ENCODE measurements at regions not wholly inside any gene's neighbourhood (a gene's known extent, or its start where the extent isn't known, plus 50 kb on each side); places are given as distances from the start of the nearest gene placed in this dataset.

DNA sequence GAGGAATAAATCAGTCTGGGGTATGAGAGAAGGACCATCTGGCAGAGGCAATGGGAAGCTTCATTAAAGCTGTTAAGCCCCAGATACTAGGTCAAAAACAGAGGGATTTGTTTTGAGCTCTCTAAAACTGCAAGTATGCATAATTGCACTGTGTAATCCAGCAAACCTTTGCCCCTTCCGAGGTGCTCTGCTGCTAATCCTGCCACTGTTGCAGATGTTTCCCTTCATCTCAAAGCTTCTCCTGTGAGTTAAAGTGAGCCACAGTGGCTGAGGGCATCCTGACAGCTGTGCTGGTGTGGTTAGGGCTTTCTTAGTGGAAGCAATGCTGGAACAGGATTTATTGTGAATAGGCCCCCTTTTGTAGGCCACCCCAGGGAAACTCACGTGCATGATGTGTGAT, 160.3 kb upstream of the TRPC7 start:
- ChIA-PET POLR2A (no interaction called here), CTCF (no interaction called here)
- no peaks in the 10 kb centered on the region for H3K9me3 ChIP-seq (ENCODE audit: control insufficient read depth, insufficient read depth, low read depth, low read length)

More for the DNA sequence above, 160.3 kb upstream of the TRPC7 start:
- Histone ChIP-seq H3K4me3 (ENCODE audit: low read depth, low read length) (no peak overlapping the region), H3K27ac (ENCODE audit: extremely low read depth, low read depth, low read length) (no peak overlapping the region), H3K4me1 (ENCODE audit: control insufficient read depth, insufficient read depth, low read length) (peaks cover 3% of the 10 kb centered on the region), H3K36me3 (ENCODE audit: control insufficient read depth in 2 of 2, insufficient read depth in 1 of 2, low read length in 2 of 2) (no peaks in the 10 kb centered on the region)
- TF ChIP-seq ZNF10 (tag by site-specific recombination; IDR thresholded peaks at IDR 0.05) (no peak), ZFP41 (tag by site-specific recombination; IDR thresholded peaks at IDR 0.05; ENCODE audit: borderline replicate concordance) (no peak), GLIS1 (tag by site-specific recombination; IDR thresholded peaks at IDR 0.05) (no peak), ZNF121 (tag by site-specific recombination; IDR thresholded peaks at IDR 0.05) (no peak), ZNF37A (tag by site-specific recombination; IDR thresholded peaks at IDR 0.05) (no peak), ZNF704 (tag by site-specific recombination; IDR thresholded peaks at IDR 0.05) (no peak), ZNF670 (tag by site-specific recombination; IDR thresholded peaks at IDR 0.05; ENCODE audit: low read depth) (no peak), ZNF433 (tag by site-specific recombination; IDR thresholded peaks at IDR 0.05; ENCODE audit: low read depth) (no peak), ZNF280D (tag by site-specific recombination; IDR thresholded peaks at IDR 0.05) (no peak), ZNF157 (tag by site-specific recombination; IDR thresholded peaks at IDR 0.05) (no peak), ZNF768 (tag by site-specific recombination; IDR thresholded peaks at IDR 0.05) (no peak), ZNF350 (tag by site-specific recombination; IDR thresholded peaks at IDR 0.05) (no peak), ZNF488 (tag by site-specific recombination; IDR thresholded peaks at IDR 0.05) (no peak), MEIS1 (CRISPR knock-in tag; IDR thresholded peaks at IDR 0.05; ENCODE audit: borderline replicate concordance) (no peak), ZNF837 (tag by site-specific recombination; IDR thresholded peaks at IDR 0.05) (no peak), RBAK (tag by site-specific recombination; IDR thresholded peaks at IDR 0.05) (no peak), SALL2 (tag by site-specific recombination; IDR thresholded peaks at IDR 0.05; ENCODE audit: borderline replicate concordance) (no peak), ZBTB1 (tag by site-specific recombination; IDR thresholded peaks at IDR 0.05) (no peak)
- TF ChIP-seq, protein P1, sequence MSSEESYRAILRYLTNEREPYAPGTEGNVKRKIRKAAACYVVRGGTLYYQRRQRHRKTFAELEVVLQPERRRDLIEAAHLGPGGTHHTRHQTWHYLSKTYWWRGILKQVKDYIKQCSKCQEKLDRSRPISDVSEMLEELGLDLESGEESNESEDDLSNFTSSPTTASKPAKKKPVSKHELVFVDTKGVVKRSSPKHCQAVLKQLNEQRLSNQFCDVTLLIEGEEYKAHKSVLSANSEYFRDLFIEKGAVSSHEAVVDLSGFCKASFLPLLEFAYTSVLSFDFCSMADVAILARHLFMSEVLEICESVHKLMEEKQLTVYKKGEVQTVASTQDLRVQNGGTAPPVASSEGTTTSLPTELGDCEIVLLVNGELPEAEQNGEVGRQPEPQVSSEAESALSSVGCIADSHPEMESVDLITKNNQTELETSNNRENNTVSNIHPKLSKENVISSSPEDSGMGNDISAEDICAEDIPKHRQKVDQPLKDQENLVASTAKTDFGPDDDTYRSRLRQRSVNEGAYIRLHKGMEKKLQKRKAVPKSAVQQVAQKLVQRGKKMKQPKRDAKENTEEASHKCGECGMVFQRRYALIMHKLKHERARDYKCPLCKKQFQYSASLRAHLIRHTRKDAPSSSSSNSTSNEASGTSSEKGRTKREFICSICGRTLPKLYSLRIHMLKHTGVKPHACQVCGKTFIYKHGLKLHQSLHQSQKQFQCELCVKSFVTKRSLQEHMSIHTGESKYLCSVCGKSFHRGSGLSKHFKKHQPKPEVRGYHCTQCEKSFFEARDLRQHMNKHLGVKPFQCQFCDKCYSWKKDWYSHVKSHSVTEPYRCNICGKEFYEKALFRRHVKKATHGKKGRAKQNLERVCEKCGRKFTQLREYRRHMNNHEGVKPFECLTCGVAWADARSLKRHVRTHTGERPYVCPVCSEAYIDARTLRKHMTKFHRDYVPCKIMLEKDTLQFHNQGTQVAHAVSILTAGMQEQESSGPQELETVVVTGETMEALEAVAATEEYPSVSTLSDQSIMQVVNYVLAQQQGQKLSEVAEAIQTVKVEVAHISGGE (tag by site-specific recombination; conservative IDR thresholded peaks at IDR 0.05; ENCODE audit: low read depth): no peak
- TF ChIP-seq, protein P2, sequence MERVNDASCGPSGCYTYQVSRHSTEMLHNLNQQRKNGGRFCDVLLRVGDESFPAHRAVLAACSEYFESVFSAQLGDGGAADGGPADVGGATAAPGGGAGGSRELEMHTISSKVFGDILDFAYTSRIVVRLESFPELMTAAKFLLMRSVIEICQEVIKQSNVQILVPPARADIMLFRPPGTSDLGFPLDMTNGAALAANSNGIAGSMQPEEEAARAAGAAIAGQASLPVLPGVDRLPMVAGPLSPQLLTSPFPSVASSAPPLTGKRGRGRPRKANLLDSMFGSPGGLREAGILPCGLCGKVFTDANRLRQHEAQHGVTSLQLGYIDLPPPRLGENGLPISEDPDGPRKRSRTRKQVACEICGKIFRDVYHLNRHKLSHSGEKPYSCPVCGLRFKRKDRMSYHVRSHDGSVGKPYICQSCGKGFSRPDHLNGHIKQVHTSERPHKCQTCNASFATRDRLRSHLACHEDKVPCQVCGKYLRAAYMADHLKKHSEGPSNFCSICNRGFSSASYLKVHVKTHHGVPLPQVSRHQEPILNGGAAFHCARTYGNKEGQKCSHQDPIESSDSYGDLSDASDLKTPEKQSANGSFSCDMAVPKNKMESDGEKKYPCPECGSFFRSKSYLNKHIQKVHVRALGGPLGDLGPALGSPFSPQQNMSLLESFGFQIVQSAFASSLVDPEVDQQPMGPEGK (tag by site-specific recombination; IDR thresholded peaks at IDR 0.05): no peak

All from HEK293 (cell line).